Endothelial cell of umbilical vein (primary cell): ENCODE measurements at regions not wholly inside any gene's neighbourhood (a gene's known extent, or its start where the extent isn't known, plus 50 kb on each side); places are given as distances from the start of the nearest gene placed in this dataset.
"Not testable (repeated sequence)": the region's sequence is repeated elsewhere in the genome, so short reads cannot be mapped to it uniquely, and the experiment has no call there.

Experiments used
- BruUV-seq: library from RNA; stranded (reverse); fragments of 400-500 nt; replicated peaks from 2 replicates; lab custom pipeline; 2021; lab: Mats Ljungman, UMichigan
- CTCF ChIA-PET: fragments of 300-600, 350-600 bp; sonication (Branson Sonifier 250); formaldehyde crosslinking; loops from one replicate; lab custom pipeline; 2021; ENCODE audit warnings: antibody characterized with exemption, inconsistent platforms; lab: Charles Lee
- POLR2A ChIA-PET: fragments of 300-600, 350-600 bp; sonication (Branson Sonifier 250); formaldehyde crosslinking; loops from one replicate; lab custom pipeline; 2021; ENCODE audit warnings: antibody characterized with exemption, inconsistent platforms; lab: Charles Lee
- DNase-seq: peaks from one replicate; pipeline ENCODE4 v3.0.0-alpha.2; 2011; ENCODE audit warnings: low read depth, low spot score
- FAIRE-seq: peaks from 2 replicates; lab custom pipeline; 2011; peaks lifted over from hg19 to GRCh38; lab: Jason Lieb, UNC
- H2AFZ ChIP-seq: 2 replicates; pipeline ENCODE4 v1.6.0; 2012; ENCODE audit warnings: low read depth, low read length, control low read depth, inconsistent platforms
- H3K27ac ChIP-seq: 2 replicates; pipeline ENCODE4 v1.5.1; 2011; ENCODE audit warnings: low read depth, mild to moderate bottlenecking, control low read depth, low read length, moderate library complexity; ENCODE audit not compliant: insufficient read depth
- H3K27me3 ChIP-seq, 2 experiments: 2 replicates each; pipeline versions ENCODE4 v1.6.0 to v1.6.1; 2011; ENCODE audit warnings: low read length in 2 of 2, mixed read lengths in 1 of 2; ENCODE audit not compliant: control insufficient read depth in 2 of 2, insufficient read depth in 2 of 2
- H3K36me3 ChIP-seq, 2 experiments: 2 replicates in 1 of 2; 3 replicates in 1 of 2; pipeline ENCODE4 v1.5.1; 2011; ENCODE audit warnings: low read length in 2 of 2, mild to moderate bottlenecking in 1 of 2, moderate library complexity in 1 of 2; ENCODE audit not compliant: control insufficient read depth in 2 of 2, insufficient read depth in 2 of 2; ENCODE audit errors: extremely low read depth in 1 of 2
- H3K4me1 ChIP-seq: 3 replicates; pipeline ENCODE4 v1.5.1; 2011; ENCODE audit warnings: mild to moderate bottlenecking, low read length; ENCODE audit not compliant: control insufficient read depth, insufficient read depth; ENCODE audit errors: extremely low read depth
- H3K4me2 ChIP-seq: 2 replicates; pipeline ENCODE4 v1.6.1; 2011; ENCODE audit warnings: low read length, control low read depth, mixed read lengths; ENCODE audit not compliant: insufficient read depth
- H3K4me3 ChIP-seq, 3 experiments: fragments of 200-600 bp in 1 of 3; sonication (generic), shearing (Covaris generic) in 1 of 3; replicated peaks in 1 of 3; 2 replicates each; pipeline ENCODE4 v1.5.1; 2011 to 2016; ENCODE audit warnings: control low read depth in 3 of 3, low read length in 3 of 3, mild to moderate bottlenecking in 2 of 3, inconsistent platforms in 1 of 3, low read depth in 1 of 3, moderate library complexity in 1 of 3; ENCODE audit not compliant: insufficient read depth in 1 of 3
- H3K79me2 ChIP-seq: 2 replicates; pipeline ENCODE4 v1.6.0; 2012; ENCODE audit warnings: low read length, inconsistent platforms; ENCODE audit not compliant: control insufficient read depth, insufficient read depth
- H3K9ac ChIP-seq: replicated peaks from 2 replicates; pipeline ENCODE3; 2011; ENCODE audit warnings: low read length, control low read depth; ENCODE audit not compliant: insufficient read depth; ENCODE audit errors: extremely low read depth
- H3K9me1 ChIP-seq: replicated peaks from 3 replicates; pipeline ENCODE4 v1.6.0; 2011; ENCODE audit warnings: mild to moderate bottlenecking, low read length; ENCODE audit not compliant: control insufficient read depth, insufficient read depth; ENCODE audit errors: extremely low read depth
- H3K9me3 ChIP-seq: replicated peaks from 2 replicates; pipeline ENCODE4 v1.5.1; 2012; ENCODE audit warnings: low read length, inconsistent platforms; ENCODE audit not compliant: control insufficient read depth, insufficient read depth
- H4K20me1 ChIP-seq: replicated peaks from 2 replicates; pipeline ENCODE3; 2011; ENCODE audit warnings: mild to moderate bottlenecking, low read length; ENCODE audit not compliant: control insufficient read depth, insufficient read depth; ENCODE audit errors: extremely low read depth
- CTCF ChIP-seq, 2 donors: IDR thresholded peaks; 1 replicate in 1 of 2; 2 replicates in 1 of 2; pipeline ENCODE4 v1.5.1; 2011; ENCODE audit warnings: low read length in 2 of 2, mild to moderate bottlenecking in 2 of 2, moderate library complexity in 2 of 2, control low read depth in 1 of 2, inconsistent platforms in 1 of 2, low read depth in 1 of 2; ENCODE audit not compliant: insufficient read depth in 1 of 2; ENCODE audit errors: extremely low read depth in 1 of 2
- EZH2 ChIP-seq: IDR thresholded peaks from 2 replicates; pipeline ENCODE4 v1.6.1; 2012; ENCODE audit warnings: borderline replicate concordance, low read depth, mild to moderate bottlenecking, moderate library complexity, low read length, inconsistent platforms; ENCODE audit not compliant: severe bottlenecking
- FOS ChIP-seq: IDR thresholded peaks from 2 replicates; pipeline ENCODE4 v1.6.1; 2011; ENCODE audit warnings: mild to moderate bottlenecking, low read length, moderate library complexity, borderline replicate concordance; ENCODE audit not compliant: insufficient read depth
- GATA2 ChIP-seq: IDR thresholded peaks from 2 replicates; pipeline ENCODE4 v1.7.0; 2011; ENCODE audit warnings: low read depth, mild to moderate bottlenecking, moderate library complexity, mixed read lengths, low read length; ENCODE audit not compliant: insufficient read length, insufficient read depth
- JUN ChIP-seq: IDR thresholded peaks from 2 replicates; pipeline ENCODE4 v1.6.1; 2011; ENCODE audit warnings: borderline replicate concordance, low read depth; ENCODE audit not compliant: insufficient read length, insufficient read depth
- MAX ChIP-seq: IDR thresholded peaks from 2 replicates; pipeline ENCODE4 v1.6.1; 2011; ENCODE audit not compliant: insufficient read depth, insufficient read length
- MYC ChIP-seq: IDR thresholded peaks from one replicate; pipeline ENCODE4 v1.6.1; 2011; ENCODE audit warnings: mild to moderate bottlenecking, low read depth, low read length
- POLR2A ChIP-seq: IDR thresholded peaks from 2 replicates; pipeline ENCODE4 v1.6.1; 2012; ENCODE audit warnings: low read depth, mild to moderate bottlenecking, control low read depth, low read length
- POLR2AphosphoS5 ChIP-seq: IDR thresholded peaks from 2 replicates; pipeline ENCODE4 v1.6.1; 2012; ENCODE audit warnings: low read depth, mild to moderate bottlenecking, control low read depth, low read length, moderate library complexity; ENCODE audit not compliant: insufficient read depth
- dilution Hi-C: fragments of 300-500 bp; cut with MboI; formaldehyde crosslinking; loops from one replicate; pipeline ENCODE4 v1.15.0; 2019; ENCODE audit warnings: low sequenced_read_pairs; ENCODE audit not compliant: extremely low pct_ligation_motif_present
- intact Hi-C: fragments of 100-400 bp; cut with micrococcal nuclease; formaldehyde crosslinking; loops from one replicate; pipeline ENCODE4 v1.10.0; 2022

- CTCF ChIA-PET, result no interaction called here
- dilution Hi-C loops, result no loop called here
- Histone ChIP-seq H2AFZ (no peak overlapping the region), H3K9me1 (no peaks in the 10 kb centered on the region), H3K4me3 (no peak overlapping the region), H3K4me1 (no peaks in the 10 kb centered on the region), H3K9me3 (no peaks in the 10 kb centered on the region), H3K27ac (no peak overlapping the region), H3K79me2 (no peaks in the 10 kb centered on the region), H3K27me3 (no peaks in the 10 kb centered on the region), H3K36me3 (no peaks in the 10 kb centered on the region), H4K20me1 (no peaks in the 10 kb centered on the region), H3K9ac (no peak overlapping the region), H3K4me2 (no peak overlapping the region)
- intact Hi-C loops, result no loop called here
- FAIRE-seq (no peak), DNase-seq (no peak)
- BruUV-seq, result no TSS peak
- TF ChIP-seq MYC (no peak), CTCF (IDR thresholded peaks at IDR 0.05; ENCODE audit: extremely low read depth in 1 of 2, insufficient read depth in 1 of 2, low read depth in 1 of 2, low read length in 2 of 2) (no peak), POLR2A (no peak), POLR2AphosphoS5 (no peak), MAX (no peak), JUN (no peak), EZH2 (no peak), FOS (no peak), GATA2 (no peak)
- POLR2A ChIA-PET, result no interaction called here
Observed at GRCh38 chr6:934686-935085, 241.7 kb upstream of the EXOC2 start.

- H2AFZ ChIP-seq, dilution Hi-C loops, POLR2A ChIA-PET, H3K9me3 ChIP-seq, H3K27me3 ChIP-seq, H3K79me2 ChIP-seq, CTCF ChIA-PET, H3K27ac ChIP-seq, H3K36me3 ChIP-seq, H3K9me1 ChIP-seq, FAIRE-seq, H3K9ac ChIP-seq, H3K4me1 ChIP-seq, BruUV-seq, intact Hi-C loops, H3K4me2 ChIP-seq, H3K4me3 ChIP-seq, DNase-seq, H4K20me1 ChIP-seq: not testable (repeated sequence)
Observed at GRCh38 chr6:931919-932318, 239.0 kb upstream of the EXOC2 start.
